ENCODE measurements at regions not wholly inside any gene's neighbourhood (a gene's known extent, or its start where the extent isn't known, plus 50 kb on each side); places are given as distances from the start of the nearest gene placed in this dataset.
"Not testable (repeated sequence)": the region's sequence is repeated elsewhere in the genome, so short reads cannot be mapped to it uniquely, and the experiment has no call there.

DNA sequence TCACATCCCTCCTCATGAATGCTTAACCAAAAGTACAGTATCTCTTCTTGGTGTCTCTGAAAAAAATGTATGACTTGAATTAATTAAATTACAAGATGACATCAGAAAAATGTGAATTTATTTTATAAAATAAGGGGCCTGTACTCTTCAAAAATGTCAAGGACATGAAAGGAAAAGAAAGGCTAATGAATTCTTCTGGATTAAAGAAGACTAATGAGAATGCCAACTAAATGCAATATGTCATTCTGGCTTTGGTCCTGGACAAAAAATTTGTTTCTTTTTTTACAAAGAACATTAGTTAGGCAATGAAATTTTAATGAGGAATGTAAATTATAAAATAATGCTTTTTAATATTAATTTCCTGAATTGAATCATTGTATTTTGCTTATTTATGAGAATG lies 1125.7 kb downstream of the DNAJB9 start:
- Histone ChIP-seq H3K27me3 (no peaks in the 10 kb centered on the region), H3K36me3 (replicated peaks in 1 of 2; ENCODE audit: insufficient read depth in 1 of 2, low read depth in 2 of 2) (no peaks in the 10 kb centered on the region), H3K4me3 (no peak overlapping the region), H3K4me1 (no peaks in the 10 kb centered on the region), H3K9me3 (no peaks in the 10 kb centered on the region), H3K27ac (no peak overlapping the region)
- intact Hi-C loops (cut with DNase I) = no loop called here
- ATAC-seq = no peak
- no peak for DNase-seq
- no peak for TF ChIP-seq POLR2A (IDR thresholded peaks at IDR 0.05)
- TF ChIP-seq, protein P1, sequence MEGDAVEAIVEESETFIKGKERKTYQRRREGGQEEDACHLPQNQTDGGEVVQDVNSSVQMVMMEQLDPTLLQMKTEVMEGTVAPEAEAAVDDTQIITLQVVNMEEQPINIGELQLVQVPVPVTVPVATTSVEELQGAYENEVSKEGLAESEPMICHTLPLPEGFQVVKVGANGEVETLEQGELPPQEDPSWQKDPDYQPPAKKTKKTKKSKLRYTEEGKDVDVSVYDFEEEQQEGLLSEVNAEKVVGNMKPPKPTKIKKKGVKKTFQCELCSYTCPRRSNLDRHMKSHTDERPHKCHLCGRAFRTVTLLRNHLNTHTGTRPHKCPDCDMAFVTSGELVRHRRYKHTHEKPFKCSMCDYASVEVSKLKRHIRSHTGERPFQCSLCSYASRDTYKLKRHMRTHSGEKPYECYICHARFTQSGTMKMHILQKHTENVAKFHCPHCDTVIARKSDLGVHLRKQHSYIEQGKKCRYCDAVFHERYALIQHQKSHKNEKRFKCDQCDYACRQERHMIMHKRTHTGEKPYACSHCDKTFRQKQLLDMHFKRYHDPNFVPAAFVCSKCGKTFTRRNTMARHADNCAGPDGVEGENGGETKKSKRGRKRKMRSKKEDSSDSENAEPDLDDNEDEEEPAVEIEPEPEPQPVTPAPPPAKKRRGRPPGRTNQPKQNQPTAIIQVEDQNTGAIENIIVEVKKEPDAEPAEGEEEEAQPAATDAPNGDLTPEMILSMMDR (IDR thresholded peaks at IDR 0.05) = no peak

DNA sequence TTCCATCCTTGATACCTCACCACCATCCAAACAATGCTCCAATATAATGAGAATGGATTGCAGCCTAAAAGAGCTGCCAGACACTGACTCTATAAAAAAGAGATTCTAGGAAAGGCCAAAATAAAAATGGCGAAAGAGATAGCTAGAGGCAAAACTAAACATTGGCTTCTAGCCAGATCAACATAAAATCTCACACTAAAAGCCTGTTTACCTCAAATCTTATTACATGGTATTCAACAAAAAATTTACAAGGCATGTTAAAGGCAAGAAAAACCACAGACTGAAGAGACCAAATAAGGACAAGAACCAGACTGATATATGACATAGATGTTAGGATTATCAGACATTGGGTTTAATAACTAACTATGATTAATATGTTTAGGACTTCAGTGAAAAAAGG lies 1127.0 kb downstream of the DNAJB9 start:
- H3K36me3 ChIP-seq (replicated peaks in 1 of 2; ENCODE audit: insufficient read depth in 1 of 2, low read depth in 2 of 2) = no peaks in the 10 kb centered on the region
- intact Hi-C loops (cut with DNase I) = no loop called here
- DNase-seq (no peak), ATAC-seq (no peak)
- no peak for TF ChIP-seq POLR2A (IDR thresholded peaks at IDR 0.05)
- TF ChIP-seq, protein P1 (IDR thresholded peaks at IDR 0.05) = no peak
- no peaks in the 10 kb centered on the region for H3K9me3 ChIP-seq
- WGBS, 2 donors = 75 to 85% methylated on average over 1 of the region's 1 CpG
- H3K4me1 ChIP-seq = no peaks in the 10 kb centered on the region
- no peak overlapping the region for H3K27ac ChIP-seq
- no peak overlapping the region for H3K4me3 ChIP-seq
- H3K27me3 ChIP-seq = no peaks in the 10 kb centered on the region

DNA sequence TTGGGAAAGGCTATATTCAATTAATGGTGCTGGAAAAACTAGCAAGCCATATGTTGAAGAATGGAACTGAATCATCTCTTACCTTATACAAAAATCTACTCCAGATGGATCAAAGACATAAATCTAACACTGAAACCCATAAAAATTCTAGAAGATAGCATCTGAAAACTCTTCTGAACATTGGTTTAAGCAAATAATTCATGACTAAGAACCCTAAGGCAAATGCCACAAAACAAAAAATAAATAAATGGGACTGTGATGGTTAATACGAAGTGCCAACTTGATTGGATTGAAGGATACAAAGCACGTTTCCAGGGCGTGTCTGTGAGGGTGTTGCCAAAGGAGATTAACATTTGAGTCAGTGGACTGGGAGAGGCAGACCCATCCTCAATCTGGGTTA lies 1130.0 kb downstream of the DNAJB9 start:
- TF ChIP-seq POLR2A (IDR thresholded peaks at IDR 0.05) = no peak
- TF ChIP-seq, protein P1 (IDR thresholded peaks at IDR 0.05) = no peak
- Histone ChIP-seq H3K4me3 (no peak overlapping the region), H3K27ac (no peak overlapping the region), H3K36me3 (replicated peaks in 1 of 2; ENCODE audit: insufficient read depth in 1 of 2, low read depth in 2 of 2) (no peaks in the 10 kb centered on the region), H3K4me1 (no peaks in the 10 kb centered on the region), H3K27me3 (no peaks in the 10 kb centered on the region), H3K9me3 (no peaks in the 10 kb centered on the region)
- ATAC-seq = no peak
- intact Hi-C loops (cut with DNase I) = no loop called here
- DNase-seq = no peak
- 64 to 81% methylated on average over 3 of the region's 3 CpGs for WGBS, 2 donors

DNA sequence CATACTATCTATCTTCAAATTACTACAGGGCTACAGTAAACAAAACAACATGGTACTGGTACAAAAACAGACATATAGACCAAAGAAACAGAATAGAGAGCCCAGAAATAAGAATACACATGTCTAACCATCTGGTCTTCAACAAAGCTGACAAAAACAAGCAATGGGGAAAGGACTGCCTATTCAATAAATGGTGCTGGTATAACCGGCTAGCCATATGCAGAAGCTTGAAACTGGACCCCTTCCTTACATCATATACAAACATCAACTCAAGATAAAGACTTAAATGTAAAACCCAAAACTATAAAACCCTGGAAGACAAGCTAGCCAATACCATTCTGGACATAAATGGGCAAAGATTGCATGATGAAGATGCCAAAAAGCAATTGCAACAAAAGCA lies 1143.7 kb downstream of the DNAJB9 start:
- TF ChIP-seq, protein P1 (IDR thresholded peaks at IDR 0.05) = no peak
- TF ChIP-seq POLR2A (IDR thresholded peaks at IDR 0.05) = no peak
- Histone ChIP-seq H3K9me3 (no peaks in the 10 kb centered on the region), H3K4me3 (no peak overlapping the region), H3K27me3 (no peaks in the 10 kb centered on the region), H3K27ac (no peak overlapping the region), H3K36me3 (replicated peaks in 1 of 2; ENCODE audit: insufficient read depth in 1 of 2, low read depth in 2 of 2) (no peaks in the 10 kb centered on the region), H3K4me1 (no peaks in the 10 kb centered on the region)
- ATAC-seq = no peak
- 70 to 95% methylated on average over 1 of the region's 1 CpG for WGBS, 2 donors
- intact Hi-C loops (cut with DNase I) = no loop called here
- no peak for DNase-seq

DNA sequence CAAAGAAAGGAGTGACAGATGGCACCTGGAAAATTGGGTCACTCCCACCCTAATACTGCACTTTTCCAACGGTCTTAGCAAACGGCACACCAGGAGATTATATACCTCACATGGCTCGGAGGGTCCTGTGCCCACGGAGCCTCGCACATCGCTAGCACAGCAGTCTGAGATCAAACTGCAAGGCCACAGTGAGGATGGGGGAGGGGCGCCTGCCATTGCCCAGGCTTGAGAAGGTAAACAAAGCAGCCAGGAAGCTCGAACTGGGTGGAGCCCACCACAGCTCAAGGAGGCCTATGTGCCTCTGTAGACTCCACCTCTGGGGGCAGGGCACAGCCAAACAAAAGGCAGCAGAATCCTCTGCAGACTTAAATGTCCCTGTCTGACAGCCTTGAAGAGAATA lies 1149.7 kb downstream of the DNAJB9 start:
- intact Hi-C loops (cut with DNase I); H3K4me1 ChIP-seq; H3K27me3 ChIP-seq; ATAC-seq; H3K27ac ChIP-seq; H3K36me3 ChIP-seq (replicated peaks in 1 of 2; ENCODE audit: insufficient read depth in 1 of 2, low read depth in 2 of 2); DNase-seq; H3K4me3 ChIP-seq; H3K9me3 ChIP-seq: not testable (repeated sequence)
- 75 to 79% methylated on average over 8 of the region's 8 CpGs for WGBS, 2 donors

Measured in body of pancreas (tissue), 4 donors.